HG03439 (cell line): ENCODE measurements at regions not wholly inside any gene's neighbourhood (a gene's known extent, or its start where the extent isn't known, plus 50 kb on each side); places are given as distances from the start of the nearest gene placed in this dataset.

Experiments used
- ATAC-seq: cut with Tn5 transposase; IDR thresholded peaks from one replicate; pipeline ENCODE4 v1.9.1; 2021; ENCODE audit warnings: mild to moderate bottlenecking, moderate library complexity; ENCODE audit not compliant: unreplicated experiment

DNA sequence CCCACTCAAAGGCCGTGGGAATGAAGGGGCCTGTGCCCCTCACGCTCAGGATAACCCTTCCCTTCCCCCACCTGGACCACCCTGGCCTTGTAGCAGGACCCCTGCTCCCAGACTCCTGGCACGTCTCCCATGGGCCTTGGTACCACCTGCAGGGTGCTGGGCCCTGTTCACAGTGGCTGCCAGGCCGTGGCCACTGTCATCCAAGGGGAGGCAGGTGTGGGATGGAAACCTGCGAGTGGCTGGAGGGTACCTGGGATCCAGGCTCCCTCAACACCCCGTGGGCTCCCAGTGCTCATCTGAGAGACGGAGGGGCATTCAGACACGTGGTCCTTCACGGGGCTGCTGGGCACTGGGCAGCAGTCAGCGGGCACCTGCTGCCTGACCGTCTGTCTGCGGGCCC is 75.6 kb upstream of the CIBAR2 start:
- ATAC-seq: no peak

DNA sequence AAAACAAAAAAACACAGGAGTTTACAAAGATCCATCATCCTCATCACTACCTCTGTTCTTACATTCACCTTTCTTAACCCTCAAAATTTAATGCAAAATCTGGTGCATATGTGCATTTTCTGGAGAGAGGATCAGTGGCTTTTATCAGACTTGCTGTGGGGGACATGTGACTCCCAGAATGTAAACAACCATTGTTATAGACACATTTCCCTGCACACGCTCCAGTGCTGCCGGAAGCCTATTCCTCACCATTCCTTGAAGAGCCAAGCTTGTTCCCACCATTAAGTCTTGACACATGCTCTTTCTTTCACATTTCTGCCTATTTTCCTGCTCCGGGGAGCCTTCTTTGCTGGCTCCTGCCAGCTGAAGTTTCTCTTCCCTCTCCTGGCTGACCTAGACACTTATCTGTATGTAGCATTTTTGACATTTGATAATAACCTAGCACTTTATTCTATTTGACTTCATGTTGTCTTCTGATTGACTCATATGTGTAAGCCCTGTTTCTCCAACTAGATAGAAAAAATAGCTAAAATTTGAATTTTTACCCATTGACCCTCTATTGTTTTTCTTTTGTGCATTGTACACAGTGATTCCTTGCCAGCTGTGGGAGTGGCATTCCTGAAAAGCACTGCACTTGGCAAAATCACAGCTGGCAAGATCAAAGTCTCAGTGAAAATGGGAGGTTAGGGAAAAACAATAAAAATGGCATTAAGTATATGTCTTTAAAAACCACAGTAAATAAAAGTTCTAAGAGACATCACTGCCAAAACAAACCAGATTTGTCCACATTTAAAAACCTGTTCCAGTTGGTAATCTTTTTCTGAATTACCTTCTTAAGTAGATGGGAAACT is 76.8 kb upstream of the CIBAR2 start:
- ATAC-seq: no peak

DNA sequence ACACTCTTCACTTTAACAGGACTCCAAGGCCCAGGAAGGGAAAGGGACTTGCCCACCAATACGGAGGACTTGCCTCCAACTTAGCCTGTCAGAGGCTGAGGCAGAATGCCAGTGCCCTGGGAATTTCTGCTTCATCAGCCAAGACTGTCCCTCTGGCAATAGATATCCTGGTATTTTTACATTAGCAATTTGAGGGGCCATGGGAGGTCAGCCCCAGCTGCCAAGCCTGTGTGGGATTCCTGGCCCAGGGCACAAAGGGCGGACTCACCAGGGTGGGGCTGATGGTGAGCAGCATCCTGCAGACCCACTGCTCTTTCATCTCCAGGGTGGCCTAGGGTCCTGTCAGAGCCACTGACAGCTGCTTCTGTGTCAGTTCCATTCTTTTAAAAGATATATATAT is 78.3 kb upstream of the CIBAR2 start:
- no peak for ATAC-seq

- ATAC-seq: no peak
Observed at GRCh38 chr16:85191341-85191965, 79.2 kb upstream of the CIBAR2 start.

GRCh38 chr16:85192238-85193114 is 80.2 kb upstream of the CIBAR2 start:
- no peak for ATAC-seq

GRCh38 chr16:85193115-85193493 is 80.8 kb upstream of the CIBAR2 start:
- ATAC-seq: no peak

- no peak for ATAC-seq
Observed at GRCh38 chr16:85193876-85194275, 81.6 kb upstream of the CIBAR2 start.

DNA sequence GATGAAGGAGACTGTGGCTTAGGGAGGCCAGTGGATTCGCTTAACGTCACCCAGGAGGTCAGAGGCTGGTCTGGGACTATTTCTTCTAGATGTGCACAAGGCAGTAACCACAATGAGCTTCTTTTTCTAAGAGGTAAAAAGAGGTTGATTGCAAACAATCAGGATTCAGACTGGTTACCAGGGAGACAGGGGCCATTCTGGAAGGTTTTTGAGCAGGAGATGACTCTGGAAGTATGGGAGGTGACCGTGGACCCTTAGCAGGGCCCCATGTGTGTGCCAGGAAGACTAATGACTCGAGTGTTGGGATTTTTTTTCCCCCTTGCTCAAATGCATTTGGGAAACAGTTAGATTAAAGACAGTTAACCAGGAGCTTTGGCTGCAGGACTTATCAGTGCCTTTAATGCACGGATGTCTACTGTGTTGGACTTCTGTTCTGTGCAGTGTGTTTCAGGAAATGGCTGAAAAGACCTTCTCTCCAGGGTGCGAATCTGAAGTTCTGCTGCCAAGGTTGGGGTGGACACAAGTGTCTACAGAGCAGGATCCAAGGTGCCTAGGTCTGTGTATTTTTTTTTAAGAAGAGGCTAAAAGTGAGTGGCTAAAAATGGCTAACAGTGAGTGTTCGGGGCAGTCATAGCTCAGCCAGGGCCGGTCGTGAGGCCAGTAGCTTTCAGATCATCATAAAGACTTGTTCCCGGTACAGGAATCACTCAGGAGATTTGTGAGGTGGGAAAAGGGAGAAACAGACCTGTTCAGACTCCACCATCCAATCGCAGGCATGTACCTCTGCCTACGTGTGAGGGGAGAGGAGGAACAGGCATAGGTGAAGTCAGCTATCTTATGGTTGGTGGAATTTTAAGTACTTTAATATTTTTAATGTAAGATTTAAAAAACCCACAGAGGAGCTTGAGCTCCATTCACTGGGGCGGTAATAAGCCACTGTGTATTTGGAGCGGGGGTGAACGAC is 82.3 kb upstream of the CIBAR2 start:
- no peak for ATAC-seq

DNA sequence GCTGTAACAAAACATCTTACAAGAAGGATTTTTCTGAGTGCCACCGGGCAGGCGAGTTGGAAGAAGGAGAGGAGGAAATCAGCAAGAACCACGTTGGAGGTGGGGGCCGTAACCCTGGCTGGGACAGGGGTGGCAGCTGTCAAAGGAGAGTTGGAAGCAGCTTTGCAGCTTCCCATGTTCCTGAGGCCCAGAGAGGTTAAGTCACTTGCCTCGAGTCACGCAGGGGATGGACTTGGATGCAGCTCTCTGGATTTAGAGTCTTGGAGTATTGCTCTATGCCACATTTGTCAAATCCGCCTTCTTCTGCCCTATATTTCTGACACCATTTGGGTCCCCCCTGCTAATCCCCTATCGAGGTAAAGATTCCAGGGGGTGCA is 83.0 kb upstream of the CIBAR2 start:
- ATAC-seq: no peak

- ATAC-seq: no peak
Observed at GRCh38 chr16:85195900-85196772, 83.9 kb upstream of the CIBAR2 start.

- no peak for ATAC-seq
Observed at GRCh38 chr16:85196976-85197375, 84.7 kb upstream of the CIBAR2 start.

GRCh38 chr16:85197611-85198566 is 85.6 kb upstream of the CIBAR2 start:
- no peak for ATAC-seq

GRCh38 chr16:85199069-85199725 is 86.9 kb upstream of the CIBAR2 start:
- no peak for ATAC-seq

DNA sequence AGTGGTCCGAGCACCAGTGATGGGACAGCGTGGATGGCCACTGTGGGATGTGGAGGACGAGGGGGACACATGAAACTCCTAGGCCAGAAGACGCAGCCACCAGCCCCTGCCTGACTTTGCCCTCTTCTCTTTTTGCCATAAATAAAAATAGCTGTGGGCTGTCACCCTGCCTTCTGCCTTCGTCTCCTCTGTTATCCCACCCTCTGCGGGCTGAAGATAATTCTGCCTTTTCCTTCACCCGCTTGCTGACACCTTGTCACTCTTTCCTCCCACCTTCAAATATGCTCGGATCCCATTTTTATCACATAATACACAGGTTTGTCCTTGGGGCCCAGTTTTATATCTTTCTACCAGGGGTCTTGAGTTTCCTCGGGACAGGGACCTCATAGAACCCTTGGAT is 87.6 kb upstream of the CIBAR2 start:
- ATAC-seq: no peak

DNA sequence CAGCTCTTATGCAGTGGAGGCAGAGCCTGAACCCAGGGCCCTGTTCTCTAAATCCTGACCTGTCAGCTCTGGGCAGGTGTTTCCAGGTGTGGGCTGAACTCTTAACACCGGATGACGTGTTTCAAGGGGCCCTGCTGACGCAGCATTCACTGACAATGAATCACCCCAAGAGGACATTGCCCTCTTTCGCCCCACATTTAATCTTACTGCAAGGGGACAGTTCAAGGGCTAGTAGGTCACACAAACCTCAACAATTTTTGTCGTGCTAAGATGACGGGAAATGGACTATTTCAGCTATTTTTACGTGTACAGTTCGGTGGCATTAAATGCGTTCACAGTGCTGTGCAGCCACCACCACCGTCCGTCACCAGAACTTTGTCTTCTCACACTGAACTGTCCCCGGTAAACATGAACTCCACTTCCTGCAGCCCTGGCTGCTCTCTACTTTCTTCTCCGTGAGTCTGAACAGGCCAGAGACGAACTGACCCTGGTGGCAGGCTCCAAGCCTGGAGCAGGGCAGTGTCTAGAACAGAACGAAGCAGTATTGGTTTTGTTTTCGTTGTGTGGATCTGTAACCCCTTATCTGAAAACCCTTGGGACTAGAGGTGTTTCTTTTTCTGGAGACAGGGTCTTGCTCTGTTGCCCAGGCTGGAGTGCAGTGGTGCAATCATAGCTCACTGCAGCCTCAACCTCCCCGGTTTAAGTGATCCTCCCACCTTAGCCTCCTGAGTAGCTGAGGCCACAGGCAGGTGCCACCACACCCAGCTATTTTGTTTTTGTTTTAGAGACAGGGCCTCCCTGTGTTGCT is 88.4 kb upstream of the CIBAR2 start:
- ATAC-seq: no peak

GRCh38 chr16:85201574-85201973 is 89.3 kb upstream of the CIBAR2 start:
- no peak for ATAC-seq

DNA sequence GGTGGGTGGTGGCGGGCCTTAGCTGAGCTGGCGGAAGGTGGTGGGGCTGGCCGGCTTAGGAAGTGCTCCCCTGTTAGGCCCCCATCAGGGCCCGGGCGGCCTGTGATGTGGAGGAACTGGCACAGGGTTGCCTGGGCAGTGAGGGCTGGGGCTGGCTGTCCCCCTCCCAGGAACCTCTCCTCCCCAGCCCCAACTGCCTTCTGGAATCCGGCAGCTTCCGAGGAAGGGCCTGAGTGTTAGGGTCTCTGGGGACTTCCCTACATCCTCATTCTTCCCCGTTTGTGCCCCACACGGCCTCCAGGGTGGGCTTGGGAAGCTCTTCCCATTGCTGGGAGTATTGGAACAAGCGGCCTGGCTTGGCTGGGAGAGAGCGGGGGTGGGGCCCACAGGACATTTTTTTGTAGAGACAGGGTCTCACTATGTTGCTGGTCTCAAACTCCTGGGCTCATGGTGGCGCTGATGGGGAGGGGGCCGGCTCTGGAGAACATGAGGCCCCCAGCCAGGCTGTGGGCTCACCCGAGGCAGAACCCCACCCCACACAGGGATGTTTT is 89.9 kb upstream of the CIBAR2 start:
- ATAC-seq: no peak
